ENCODE measurements at regions not wholly inside any gene's neighbourhood (a gene's known extent, or its start where the extent isn't known, plus 50 kb on each side); places are given as distances from the start of the nearest gene placed in this dataset.

DNA sequence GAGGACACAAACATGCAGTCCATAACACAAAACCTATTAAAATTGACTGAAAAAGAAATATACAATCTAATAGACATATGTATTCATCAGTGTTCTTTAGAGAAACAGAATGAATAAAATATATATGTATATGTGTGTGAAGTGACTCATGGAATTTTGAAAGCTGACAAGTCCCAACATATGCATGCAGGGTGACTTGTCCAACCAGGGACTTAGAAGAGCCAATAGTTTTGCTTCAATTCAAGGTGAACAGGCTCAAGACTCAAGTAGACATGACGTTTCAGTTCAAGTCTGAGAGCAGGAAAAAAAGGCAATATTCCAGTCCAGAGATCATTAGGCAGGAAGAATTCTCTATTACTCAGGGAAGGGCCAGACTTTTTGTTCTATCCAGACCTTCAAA lies 271.2 kb upstream of the SETBP1 start:
- Histone ChIP-seq H3K27me3 (ENCODE audit: insufficient read depth, poor library complexity, severe bottlenecking) (no peaks in the 10 kb centered on the region), H3K4me3 (replicated peaks; ENCODE audit: insufficient read depth, low read length) (no peak overlapping the region), H3K27ac (replicated peaks) (no peak overlapping the region)
- DNase-seq (ENCODE audit: low read depth in 1 of 2, low spot score in 1 of 2) = no peak
- TF ChIP-seq, protein P1, sequence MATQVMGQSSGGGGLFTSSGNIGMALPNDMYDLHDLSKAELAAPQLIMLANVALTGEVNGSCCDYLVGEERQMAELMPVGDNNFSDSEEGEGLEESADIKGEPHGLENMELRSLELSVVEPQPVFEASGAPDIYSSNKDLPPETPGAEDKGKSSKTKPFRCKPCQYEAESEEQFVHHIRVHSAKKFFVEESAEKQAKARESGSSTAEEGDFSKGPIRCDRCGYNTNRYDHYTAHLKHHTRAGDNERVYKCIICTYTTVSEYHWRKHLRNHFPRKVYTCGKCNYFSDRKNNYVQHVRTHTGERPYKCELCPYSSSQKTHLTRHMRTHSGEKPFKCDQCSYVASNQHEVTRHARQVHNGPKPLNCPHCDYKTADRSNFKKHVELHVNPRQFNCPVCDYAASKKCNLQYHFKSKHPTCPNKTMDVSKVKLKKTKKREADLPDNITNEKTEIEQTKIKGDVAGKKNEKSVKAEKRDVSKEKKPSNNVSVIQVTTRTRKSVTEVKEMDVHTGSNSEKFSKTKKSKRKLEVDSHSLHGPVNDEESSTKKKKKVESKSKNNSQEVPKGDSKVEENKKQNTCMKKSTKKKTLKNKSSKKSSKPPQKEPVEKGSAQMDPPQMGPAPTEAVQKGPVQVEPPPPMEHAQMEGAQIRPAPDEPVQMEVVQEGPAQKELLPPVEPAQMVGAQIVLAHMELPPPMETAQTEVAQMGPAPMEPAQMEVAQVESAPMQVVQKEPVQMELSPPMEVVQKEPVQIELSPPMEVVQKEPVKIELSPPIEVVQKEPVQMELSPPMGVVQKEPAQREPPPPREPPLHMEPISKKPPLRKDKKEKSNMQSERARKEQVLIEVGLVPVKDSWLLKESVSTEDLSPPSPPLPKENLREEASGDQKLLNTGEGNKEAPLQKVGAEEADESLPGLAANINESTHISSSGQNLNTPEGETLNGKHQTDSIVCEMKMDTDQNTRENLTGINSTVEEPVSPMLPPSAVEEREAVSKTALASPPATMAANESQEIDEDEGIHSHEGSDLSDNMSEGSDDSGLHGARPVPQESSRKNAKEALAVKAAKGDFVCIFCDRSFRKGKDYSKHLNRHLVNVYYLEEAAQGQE (IDR thresholded peaks at IDR 0.05; ENCODE audit: insufficient replicate concordance, low read depth) = no peak

GRCh38 chr18:44410740-44411139 lies 269.9 kb upstream of the SETBP1 start:
- no peak overlapping the region for H3K27ac ChIP-seq (replicated peaks)
- no peak for DNase-seq (ENCODE audit: low read depth in 1 of 2, low spot score in 1 of 2)
- no peak for TF ChIP-seq GABPA (IDR thresholded peaks at IDR 0.05; ENCODE audit: low read depth)
- TF ChIP-seq, protein P2, sequence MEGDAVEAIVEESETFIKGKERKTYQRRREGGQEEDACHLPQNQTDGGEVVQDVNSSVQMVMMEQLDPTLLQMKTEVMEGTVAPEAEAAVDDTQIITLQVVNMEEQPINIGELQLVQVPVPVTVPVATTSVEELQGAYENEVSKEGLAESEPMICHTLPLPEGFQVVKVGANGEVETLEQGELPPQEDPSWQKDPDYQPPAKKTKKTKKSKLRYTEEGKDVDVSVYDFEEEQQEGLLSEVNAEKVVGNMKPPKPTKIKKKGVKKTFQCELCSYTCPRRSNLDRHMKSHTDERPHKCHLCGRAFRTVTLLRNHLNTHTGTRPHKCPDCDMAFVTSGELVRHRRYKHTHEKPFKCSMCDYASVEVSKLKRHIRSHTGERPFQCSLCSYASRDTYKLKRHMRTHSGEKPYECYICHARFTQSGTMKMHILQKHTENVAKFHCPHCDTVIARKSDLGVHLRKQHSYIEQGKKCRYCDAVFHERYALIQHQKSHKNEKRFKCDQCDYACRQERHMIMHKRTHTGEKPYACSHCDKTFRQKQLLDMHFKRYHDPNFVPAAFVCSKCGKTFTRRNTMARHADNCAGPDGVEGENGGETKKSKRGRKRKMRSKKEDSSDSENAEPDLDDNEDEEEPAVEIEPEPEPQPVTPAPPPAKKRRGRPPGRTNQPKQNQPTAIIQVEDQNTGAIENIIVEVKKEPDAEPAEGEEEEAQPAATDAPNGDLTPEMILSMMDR (IDR thresholded peaks at IDR 0.05; ENCODE audit: insufficient read depth, low read length) = no peak
- no peak for TF ChIP-seq SPI1 (IDR thresholded peaks at IDR 0.05; ENCODE audit: borderline replicate concordance, low read depth)
- no peak for TF ChIP-seq POLR2AphosphoS5 (IDR thresholded peaks at IDR 0.05; ENCODE audit: low read depth)
- TF ChIP-seq, protein P1 (IDR thresholded peaks at IDR 0.05; ENCODE audit: insufficient replicate concordance, low read depth) = no peak
- H3K4me3 ChIP-seq (replicated peaks; ENCODE audit: insufficient read depth, low read length) = no peak overlapping the region
- H3K27me3 ChIP-seq (ENCODE audit: insufficient read depth, poor library complexity, severe bottlenecking) = no peaks in the 10 kb centered on the region

GRCh38 chr18:44411262-44411905 lies 269.3 kb upstream of the SETBP1 start:
- Histone ChIP-seq H3K4me3 (replicated peaks; ENCODE audit: insufficient read depth, low read length) (no peak overlapping the region), H3K27me3 (ENCODE audit: insufficient read depth, poor library complexity, severe bottlenecking) (no peaks in the 10 kb centered on the region), H3K27ac (replicated peaks) (no peak overlapping the region)
- TF ChIP-seq, protein P1 (IDR thresholded peaks at IDR 0.05; ENCODE audit: insufficient replicate concordance, low read depth) = no peak
- TF ChIP-seq SPI1 (IDR thresholded peaks at IDR 0.05; ENCODE audit: borderline replicate concordance, low read depth) (no peak), POLR2AphosphoS5 (IDR thresholded peaks at IDR 0.05; ENCODE audit: low read depth) (no peak), GABPA (IDR thresholded peaks at IDR 0.05; ENCODE audit: low read depth) (no peak)
- TF ChIP-seq, protein P2 (IDR thresholded peaks at IDR 0.05; ENCODE audit: insufficient read depth, low read length) = no peak
- no peak for DNase-seq (ENCODE audit: low read depth in 1 of 2, low spot score in 1 of 2)

All from HL-60 (cell line).